HEK293 (cell line): ENCODE measurements at regions not wholly inside any gene's neighbourhood (a gene's known extent, or its start where the extent isn't known, plus 50 kb on each side); places are given as distances from the start of the nearest gene placed in this dataset.
A peak's percentile ranks its signal among the peaks of the same experiment; 100 is the strongest.

Experiments
- CTCF ChIA-PET: fragments of 350-600 bp; formaldehyde crosslinking; extraction: SDS; loops from one replicate; lab custom pipeline; 2021; ENCODE audit warnings: antibody characterized with exemption; lab: Yijun Ruan, JAX
- POLR2A ChIA-PET: fragments of 300-600 bp; formaldehyde crosslinking; extraction: SDS; loops from one replicate; lab custom pipeline; 2020; ENCODE audit warnings: antibody characterized with exemption, inconsistent platforms; lab: Yijun Ruan, JAX
- H3K27ac ChIP-seq: fragments of 200-500 bp; sonication (Bioruptor generic); 2 replicates; pipeline ENCODE4 v1.5.1; 2014; ENCODE audit warnings: low read depth, low read length, control low read depth, inconsistent platforms; ENCODE audit errors: extremely low read depth
- H3K36me3 ChIP-seq, 2 experiments: fragments of 200-500 bp in 1 of 2; sonication (Bioruptor generic) in 1 of 2; 1 replicate in 1 of 2; 2 replicates in 1 of 2; pipeline ENCODE4 v1.5.1; 2014 to 2017; ENCODE audit warnings: inconsistent platforms in 2 of 2, low read length in 2 of 2; ENCODE audit not compliant: control insufficient read depth in 2 of 2, insufficient read depth in 1 of 2
- H3K4me1 ChIP-seq: fragments of 200-500 bp; sonication (Bioruptor generic); 2 replicates; pipeline ENCODE4 v1.5.1; 2014; ENCODE audit warnings: mild to moderate bottlenecking, low read length, inconsistent platforms; ENCODE audit not compliant: control insufficient read depth, insufficient read depth
- H3K4me3 ChIP-seq: 2 replicates; pipeline ENCODE4 v1.5.1; 2011; ENCODE audit warnings: low read depth, mild to moderate bottlenecking, control low read depth, low read length, moderate library complexity
- H3K9me3 ChIP-seq: fragments of 200-500 bp; sonication (Bioruptor generic); 2 replicates; pipeline ENCODE4 v1.5.1; 2014; ENCODE audit warnings: low read depth, low read length, inconsistent platforms; ENCODE audit not compliant: control insufficient read depth, insufficient read depth
- GLI2 ChIP-seq: fragments of 450-650 bp; formaldehyde crosslinking; IDR thresholded peaks from 2 replicates; pipeline ENCODE4; 2017; ENCODE audit warnings: missing biosample characterization, missing genetic modification characterization, low read depth, borderline replicate concordance
- KLF1 ChIP-seq: fragments of 450-650 bp; formaldehyde crosslinking; IDR thresholded peaks from 2 replicates; pipeline ENCODE4 v1.5.1; 2016; ENCODE audit warnings: missing biosample characterization, missing genetic modification characterization
- KLF9 ChIP-seq: fragments of 450-650 bp; formaldehyde crosslinking; IDR thresholded peaks from 2 replicates; pipeline ENCODE4 v1.5.1; 2016; ENCODE audit warnings: missing biosample characterization, missing genetic modification characterization, low read depth
- PRDM1 ChIP-seq: fragments of 450-650 bp; formaldehyde crosslinking; IDR thresholded peaks from 2 replicates; pipeline ENCODE4; 2016; ENCODE audit warnings: missing biosample characterization, missing genetic modification characterization
- ZBTB20 ChIP-seq: fragments of 450-650 bp; formaldehyde crosslinking; IDR thresholded peaks from 2 replicates; pipeline ENCODE4 v1.5.1; 2016; ENCODE audit warnings: missing biosample characterization, missing genetic modification characterization
- ZEB2 ChIP-seq: fragments of 450-650 bp; formaldehyde crosslinking; IDR thresholded peaks from 2 replicates; pipeline ENCODE4 v1.5.1; 2016; ENCODE audit warnings: missing biosample characterization, missing genetic modification characterization
- ZFP69B ChIP-seq: fragments of 450-650 bp; formaldehyde crosslinking; IDR thresholded peaks from 2 replicates; pipeline ENCODE4 v1.5.1; 2016; ENCODE audit warnings: missing biosample characterization, missing genetic modification characterization
- ZNF184 ChIP-seq: fragments of 450-650 bp; IDR thresholded peaks from 2 replicates; pipeline ENCODE4 v1.5.1; 2018; ENCODE audit warnings: missing biosample characterization, mild to moderate bottlenecking, missing genetic modification characterization
- ZNF214 ChIP-seq: fragments of 450-650 bp; formaldehyde crosslinking; IDR thresholded peaks from 2 replicates; pipeline ENCODE4 v1.5.1; 2017; ENCODE audit warnings: missing biosample characterization, mild to moderate bottlenecking, missing genetic modification characterization, borderline replicate concordance
- ZNF221 ChIP-seq: fragments of 450-650 bp; formaldehyde crosslinking; IDR thresholded peaks from 2 replicates; pipeline ENCODE4 v1.5.1; 2017; ENCODE audit warnings: missing biosample characterization, missing genetic modification characterization, borderline replicate concordance
- ZNF473 ChIP-seq: fragments of 450-650 bp; formaldehyde crosslinking; IDR thresholded peaks from 2 replicates; pipeline ENCODE4 v1.5.1; 2017; ENCODE audit warnings: missing biosample characterization, missing genetic modification characterization
- ZNF510 ChIP-seq: fragments of 450-650 bp; formaldehyde crosslinking; IDR thresholded peaks from 2 replicates; pipeline ENCODE4 v1.5.1; 2018; ENCODE audit warnings: mild to moderate bottlenecking, missing genetic modification characterization, missing biosample characterization; ENCODE audit not compliant: insufficient replicate concordance
- ZNF530 ChIP-seq: fragments of 450-650 bp; formaldehyde crosslinking; IDR thresholded peaks from 2 replicates; pipeline ENCODE4 v1.5.1; 2016; ENCODE audit warnings: low read depth, missing biosample characterization, missing genetic modification characterization
- ZNF621 ChIP-seq: fragments of 450-650 bp; formaldehyde crosslinking; IDR thresholded peaks from 2 replicates; pipeline ENCODE4 v1.5.1; 2017; ENCODE audit warnings: missing biosample characterization, missing genetic modification characterization
- ZNF624 ChIP-seq: fragments of 450-650 bp; formaldehyde crosslinking; IDR thresholded peaks from 2 replicates; pipeline ENCODE4 v1.5.1; 2017; ENCODE audit warnings: missing biosample characterization, missing genetic modification characterization
- ZNF660 ChIP-seq: fragments of 450-650 bp; IDR thresholded peaks from 2 replicates; pipeline ENCODE4 v1.5.1; 2018; ENCODE audit warnings: missing biosample characterization, mild to moderate bottlenecking, missing genetic modification characterization
- TF ChIP-seq, protein P1 (sequence below): fragments of 450-650 bp; formaldehyde crosslinking; IDR thresholded peaks from 2 replicates; pipeline ENCODE4; 2016; ENCODE audit warnings: missing biosample characterization, missing genetic modification characterization
- TF ChIP-seq, protein P2 (sequence below): fragments of 450-650 bp; formaldehyde crosslinking; conservative IDR thresholded peaks from 2 replicates; pipeline ENCODE4 v1.5.1; 2016; ENCODE audit warnings: low read depth, missing biosample characterization, missing genetic modification characterization

- Histone ChIP-seq H3K4me3 (no peak overlapping the region), H3K4me1 (no peaks in the 10 kb centered on the region), H3K27ac (no peak overlapping the region), H3K36me3 (no peaks in the 10 kb centered on the region), H3K9me3 (no peaks in the 10 kb centered on the region)
- TF ChIP-seq, protein P1, sequence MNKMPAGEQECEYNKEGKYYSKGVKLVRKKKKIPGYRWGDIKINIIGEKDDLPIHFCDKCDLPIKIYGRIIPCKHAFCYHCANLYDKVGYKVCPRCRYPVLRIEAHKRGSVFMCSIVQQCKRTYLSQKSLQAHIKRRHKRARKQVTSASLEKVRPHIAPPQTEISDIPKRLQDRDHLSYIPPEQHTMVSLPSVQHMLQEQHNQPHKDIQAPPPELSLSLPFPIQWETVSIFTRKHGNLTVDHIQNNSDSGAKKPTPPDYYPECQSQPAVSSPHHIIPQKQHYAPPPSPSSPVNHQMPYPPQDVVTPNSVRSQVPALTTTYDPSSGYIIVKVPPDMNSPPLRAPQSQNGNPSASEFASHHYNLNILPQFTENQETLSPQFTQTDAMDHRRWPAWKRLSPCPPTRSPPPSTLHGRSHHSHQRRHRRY (tag by site-specific recombination) = no peak
- CTCF ChIA-PET = no interaction called here
- POLR2A ChIA-PET = no interaction called here
These were observed 217.5 kb upstream of the ACTBL2 start for GRCh38 chr5:57700072-57700471.

DNA sequence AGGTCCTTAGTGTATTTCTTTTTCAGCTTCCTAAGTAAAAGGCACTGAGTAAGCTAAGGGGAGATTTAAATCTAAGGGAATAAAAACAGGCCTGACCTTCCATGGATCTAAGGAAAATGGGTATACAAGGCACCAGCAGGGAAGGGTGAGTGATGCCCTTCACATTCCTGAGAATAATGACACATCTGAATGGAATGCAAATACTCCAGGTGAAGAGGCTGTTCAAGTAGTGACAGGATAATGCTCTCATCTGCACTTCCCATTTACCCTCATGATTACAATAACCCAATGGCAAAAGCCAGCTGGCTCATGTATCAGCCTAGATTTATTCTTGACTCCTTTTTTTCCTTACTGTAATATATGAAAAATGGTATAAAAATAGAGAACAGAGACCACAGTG lies 216.2 kb upstream of the ACTBL2 start:
- Histone ChIP-seq H3K4me1 (no peaks in the 10 kb centered on the region), H3K9me3 (no peaks in the 10 kb centered on the region), H3K27ac (no peak overlapping the region), H3K36me3 (no peaks in the 10 kb centered on the region), H3K4me3 (no peak overlapping the region)
- no peak for TF ChIP-seq ZFP69B (tag by site-specific recombination)
- TF ChIP-seq PRDM1 = peak; percentile 80
- CTCF ChIA-PET = interaction anchor here (0.5 to 1.0 kb wide), 2 partner anchors 27 to 285 kb away, joined by 3 read pairs; no protein-coding TSS in a partner anchor
- POLR2A ChIA-PET = no interaction called here

GRCh38 chr5:57698086-57698485 lies 215.5 kb upstream of the ACTBL2 start:
- TF ChIP-seq ZNF184 = no peak
- TF ChIP-seq ZNF221 (tag by site-specific recombination) = no peak
- no peak for TF ChIP-seq ZNF510
- no peak for TF ChIP-seq ZNF621 (tag by site-specific recombination)
- TF ChIP-seq ZNF624 (tag by site-specific recombination) = no peak
- TF ChIP-seq ZNF473 = no peak
- no peak for TF ChIP-seq GLI2 (tag by site-specific recombination)
- TF ChIP-seq ZNF214 (tag by site-specific recombination) = no peak
- TF ChIP-seq ZEB2 (tag by site-specific recombination) = no peak
- no peak for TF ChIP-seq KLF1
- no peak for TF ChIP-seq KLF9 (tag by site-specific recombination)
- TF ChIP-seq, protein P2, sequence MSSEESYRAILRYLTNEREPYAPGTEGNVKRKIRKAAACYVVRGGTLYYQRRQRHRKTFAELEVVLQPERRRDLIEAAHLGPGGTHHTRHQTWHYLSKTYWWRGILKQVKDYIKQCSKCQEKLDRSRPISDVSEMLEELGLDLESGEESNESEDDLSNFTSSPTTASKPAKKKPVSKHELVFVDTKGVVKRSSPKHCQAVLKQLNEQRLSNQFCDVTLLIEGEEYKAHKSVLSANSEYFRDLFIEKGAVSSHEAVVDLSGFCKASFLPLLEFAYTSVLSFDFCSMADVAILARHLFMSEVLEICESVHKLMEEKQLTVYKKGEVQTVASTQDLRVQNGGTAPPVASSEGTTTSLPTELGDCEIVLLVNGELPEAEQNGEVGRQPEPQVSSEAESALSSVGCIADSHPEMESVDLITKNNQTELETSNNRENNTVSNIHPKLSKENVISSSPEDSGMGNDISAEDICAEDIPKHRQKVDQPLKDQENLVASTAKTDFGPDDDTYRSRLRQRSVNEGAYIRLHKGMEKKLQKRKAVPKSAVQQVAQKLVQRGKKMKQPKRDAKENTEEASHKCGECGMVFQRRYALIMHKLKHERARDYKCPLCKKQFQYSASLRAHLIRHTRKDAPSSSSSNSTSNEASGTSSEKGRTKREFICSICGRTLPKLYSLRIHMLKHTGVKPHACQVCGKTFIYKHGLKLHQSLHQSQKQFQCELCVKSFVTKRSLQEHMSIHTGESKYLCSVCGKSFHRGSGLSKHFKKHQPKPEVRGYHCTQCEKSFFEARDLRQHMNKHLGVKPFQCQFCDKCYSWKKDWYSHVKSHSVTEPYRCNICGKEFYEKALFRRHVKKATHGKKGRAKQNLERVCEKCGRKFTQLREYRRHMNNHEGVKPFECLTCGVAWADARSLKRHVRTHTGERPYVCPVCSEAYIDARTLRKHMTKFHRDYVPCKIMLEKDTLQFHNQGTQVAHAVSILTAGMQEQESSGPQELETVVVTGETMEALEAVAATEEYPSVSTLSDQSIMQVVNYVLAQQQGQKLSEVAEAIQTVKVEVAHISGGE = no peak
- no peak for TF ChIP-seq ZNF660
- no peak for TF ChIP-seq ZNF530 (tag by site-specific recombination)
- TF ChIP-seq ZBTB20 = no peak
- no peaks in the 10 kb centered on the region for H3K4me1 ChIP-seq
- H3K27ac ChIP-seq = no peak overlapping the region
- POLR2A ChIA-PET = no interaction called here
- no peaks in the 10 kb centered on the region for H3K36me3 ChIP-seq
- CTCF ChIA-PET = interaction anchor here (0.7 kb wide), 1 partner anchor 94 kb away, joined by 3 read pairs; no protein-coding TSS in a partner anchor
- H3K9me3 ChIP-seq = no peaks in the 10 kb centered on the region
- no peak overlapping the region for H3K4me3 ChIP-seq
